Psoas muscle (tissue), 7 donors: ENCODE measurements at regions not wholly inside any gene's neighbourhood (a gene's known extent, or its start where the extent isn't known, plus 50 kb on each side); places are given as distances from the start of the nearest gene placed in this dataset.

ENCODE experiments used
- ATAC-seq, 4 donors: fragments of 200-7000 bp; cut with Tn5 transposase; one replicate each; pipeline ENCODE4 v1.9.1; 2020; ENCODE audit warnings: moderate library complexity in 3 of 4, mild to moderate bottlenecking in 2 of 4
- DNase-seq, 2 donors: peaks; one replicate each; pipeline ENCODE4 v3.0.0-alpha.2; 2020
- H3K27ac ChIP-seq: fragments of 200-600 bp; one replicate; pipeline ENCODE4 v1.8.0; 2022
- H3K27me3 ChIP-seq, 3 donors: fragments of 200-600 bp in 1 of 3; one replicate each; pipeline versions ENCODE4 v1.6.1 to v1.8.0; 2013 to 2022; ENCODE audit warnings: low read length in 2 of 3, mild to moderate bottlenecking in 2 of 3, moderate library complexity in 1 of 3; ENCODE audit not compliant: insufficient read depth in 3 of 3
- H3K36me3 ChIP-seq, 2 donors: fragments of 200-600 bp in 1 of 2; one replicate each; pipeline versions ENCODE4 v1.6.1 to v1.8.0; 2013 to 2022; ENCODE audit warnings: low read depth in 1 of 2, mild to moderate bottlenecking in 1 of 2, moderate library complexity in 1 of 2; ENCODE audit not compliant: insufficient read depth in 1 of 2
- H3K4me1 ChIP-seq: fragments of 200-600 bp; one replicate; pipeline ENCODE4 v1.8.0; 2022
- H3K4me3 ChIP-seq: fragments of 200-600 bp; one replicate; pipeline ENCODE4 v1.8.0; 2022; ENCODE audit warnings: mild to moderate bottlenecking
- H3K9me3 ChIP-seq: fragments of 200-600 bp; one replicate; pipeline ENCODE4 v1.8.0; 2022
- CTCF ChIP-seq: fragments of 200-600 bp; IDR thresholded peaks from one replicate; pipeline ENCODE4 v1.8.0; 2022; ENCODE audit warnings: antibody characterized with exemption
- WGBS, 3 donors: extraction: QIAGEN DNeasy Blood & Tissue Kit; methylation state at CpG; one replicate each; pipeline versions ENCODE4 v1.1.6 to v1.1.7; 2013; 5-methylcytosine and 5-hydroxymethylcytosine counted together
- intact Hi-C, 2 donors: fragments of 100-400 bp; cut with DNase I; formaldehyde crosslinking; loops; one replicate each; pipeline versions ENCODE4 v1.11.0 to v1.14.2; 2022
- donor health status: healthy with polysubstance abuse.
- donor health status: DM: no; HTN: no; CAD: no; lungs with moderate emphysema.
- donor health status: Bipolar disorder and iron deficiency.
- donor health status: healthy.
- donor health status: DM: yes; HTN: yes; CAD: no.
- donor health status: DM: no; HTN: no; CAD: no.
- donor health status: DM: yes; HTN: yes; CAD: no.

GRCh38 chr4:111605111-111605510 lies 540.1 kb upstream of the FAM241A start:
- no peaks in the 10 kb centered on the region for H3K36me3 ChIP-seq
- ATAC-seq (no peak), DNase-seq (no peak)
- WGBS, 3 donors, result 47 to 59% (median 55%) methylated on average over 1 of the region's 1 CpG
- H3K9me3 ChIP-seq, result no peaks in the 10 kb centered on the region
- intact Hi-C loops, result no loop called here
- H3K4me3 ChIP-seq, result no peak overlapping the region
- no peaks in the 10 kb centered on the region for H3K27me3 ChIP-seq
- H3K4me1 ChIP-seq, result no peaks in the 10 kb centered on the region
- H3K27ac ChIP-seq, result no peak overlapping the region
- TF ChIP-seq CTCF, result no peak

- DNase-seq (no peak), ATAC-seq (no peak)
- Histone ChIP-seq H3K4me1 (no peaks in the 10 kb centered on the region), H3K4me3 (no peak overlapping the region), H3K27me3 (no peaks in the 10 kb centered on the region), H3K27ac (no peak overlapping the region), H3K36me3 (no peaks in the 10 kb centered on the region), H3K9me3 (no peaks in the 10 kb centered on the region)
- TF ChIP-seq CTCF, result no peak
- WGBS, 3 donors, result 85 to 88% (median 87%) methylated on average over 5 of the region's 5 CpGs
- intact Hi-C loops, result no loop called here
Measured at GRCh38 chr4:111610681-111611080, 534.6 kb upstream of the FAM241A start.

GRCh38 chr4:111618908-111619307 lies 526.3 kb upstream of the FAM241A start:
- Histone ChIP-seq H3K27ac (no peak overlapping the region), H3K4me1 (no peaks in the 10 kb centered on the region), H3K27me3 (no peaks in the 10 kb centered on the region), H3K9me3 (no peaks in the 10 kb centered on the region), H3K4me3 (no peak overlapping the region), H3K36me3 (no peaks in the 10 kb centered on the region)
- WGBS, 3 donors, result 43 to 57% (median 50%) methylated on average over 6 of the region's 6 CpGs
- TF ChIP-seq CTCF, result no peak
- DNase-seq (no peak), ATAC-seq (no peak)
- intact Hi-C loops, result no loop called here

- Histone ChIP-seq H3K27me3 (no peaks in the 10 kb centered on the region), H3K9me3 (no peaks in the 10 kb centered on the region), H3K4me3 (no peak overlapping the region), H3K27ac (no peak overlapping the region), H3K4me1 (no peaks in the 10 kb centered on the region), H3K36me3 (no peaks in the 10 kb centered on the region)
- 51 to 66% (median 62%) methylated on average over 10 of the region's 10 CpGs for WGBS, 3 donors
- intact Hi-C loops, result no loop called here
- ATAC-seq (no peak), DNase-seq (no peak)
- no peak for TF ChIP-seq CTCF
Measured at GRCh38 chr4:111628437-111628836, 516.8 kb upstream of the FAM241A start.

GRCh38 chr4:111630705-111631104 lies 514.5 kb upstream of the FAM241A start:
- DNase-seq (no peak), ATAC-seq (no peak)
- Histone ChIP-seq H3K36me3 (no peaks in the 10 kb centered on the region), H3K27me3 (no peaks in the 10 kb centered on the region), H3K4me1 (no peaks in the 10 kb centered on the region), H3K4me3 (no peak overlapping the region), H3K9me3 (no peaks in the 10 kb centered on the region), H3K27ac (no peak overlapping the region)
- WGBS, 3 donors, result 39 to 46% (median 40%) methylated on average over 2 of the region's 2 CpGs
- intact Hi-C loops, result loop anchor here in 1 of 2 donors (10.0 kb wide), 1 partner anchor 996 kb away; no protein-coding TSS in a partner anchor
- peak; percentile 20 for TF ChIP-seq CTCF
